ENCODE measurements at regions not wholly inside any gene's neighbourhood (a gene's known extent, or its start where the extent isn't known, plus 50 kb on each side); places are given as distances from the start of the nearest gene placed in this dataset.

DNA sequence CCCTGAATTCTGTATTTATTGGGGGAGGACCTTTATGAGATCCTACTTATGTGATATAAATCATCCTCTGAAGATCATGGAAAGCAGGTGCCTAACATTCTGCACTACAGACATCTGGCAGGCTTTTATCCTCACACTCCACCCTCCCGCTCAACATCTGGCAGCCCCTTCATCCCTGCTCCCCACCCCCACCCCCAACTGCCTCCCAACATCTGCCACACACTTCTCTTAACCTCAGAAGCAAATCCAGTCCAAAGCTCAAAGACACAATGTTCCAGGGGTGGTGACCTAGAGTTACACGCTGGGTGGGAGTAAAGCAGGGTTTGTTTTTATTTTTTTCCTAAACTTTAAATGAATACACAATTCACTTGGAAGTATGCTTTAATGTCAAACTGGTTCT, 184.5 kb upstream of the ATP11B start:
- DNase-seq = no peak
- in situ Hi-C loops (cut with MboI; ENCODE audit: low pct_unique_long_range_greater_than_20kb, low sequenced_read_pairs) = no loop called here

DNA sequence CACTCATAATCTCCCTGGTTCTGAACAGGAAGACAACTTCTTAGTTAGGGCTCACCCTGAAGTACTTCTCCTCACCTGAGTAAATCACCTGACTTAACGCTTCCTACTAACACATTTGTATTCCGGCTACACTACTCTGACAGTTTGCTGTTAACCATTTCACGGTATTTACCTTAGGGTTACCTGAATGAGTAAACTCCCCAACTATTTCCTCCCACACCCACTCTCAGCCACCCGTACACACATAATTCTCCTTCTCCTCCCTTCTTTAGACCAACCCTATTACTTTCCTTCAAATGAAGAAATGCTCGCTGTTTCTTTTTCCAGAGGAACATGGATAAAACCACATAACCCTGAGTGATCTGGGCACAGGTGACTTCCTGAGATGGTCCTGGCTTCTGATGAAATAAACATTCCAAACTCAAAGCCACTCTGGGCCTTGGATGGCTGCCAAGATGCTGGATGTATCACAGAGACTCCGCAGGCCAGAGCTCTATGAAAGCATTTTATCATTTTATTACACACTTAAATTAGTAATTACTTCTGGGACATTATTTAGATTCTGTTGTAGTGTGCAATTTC, 183.6 kb upstream of the ATP11B start:
- DNase-seq = no peak
- in situ Hi-C loops (cut with MboI; ENCODE audit: low pct_unique_long_range_greater_than_20kb, low sequenced_read_pairs) = no loop called here

DNA sequence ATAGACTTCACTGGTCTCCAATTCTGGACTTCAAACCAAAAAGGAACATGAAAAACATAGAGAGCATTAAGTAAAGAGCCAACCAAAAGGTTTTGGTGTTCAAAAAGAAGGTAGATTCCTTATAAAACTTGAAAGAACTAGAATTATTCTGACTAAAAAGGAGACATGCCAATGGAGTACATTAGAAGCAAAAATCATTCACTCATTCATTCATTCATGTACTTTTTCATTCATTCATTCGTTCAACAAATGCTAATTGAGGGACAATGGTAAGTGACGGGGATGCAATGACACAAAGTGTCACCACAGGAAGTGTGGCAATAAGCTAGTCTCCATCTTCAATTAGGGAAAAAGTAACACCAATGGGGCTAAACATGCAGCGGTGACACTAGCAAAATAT, 181.0 kb upstream of the ATP11B start:
- in situ Hi-C loops (cut with MboI; ENCODE audit: low pct_unique_long_range_greater_than_20kb, low sequenced_read_pairs) = no loop called here
- DNase-seq = no peak

DNA sequence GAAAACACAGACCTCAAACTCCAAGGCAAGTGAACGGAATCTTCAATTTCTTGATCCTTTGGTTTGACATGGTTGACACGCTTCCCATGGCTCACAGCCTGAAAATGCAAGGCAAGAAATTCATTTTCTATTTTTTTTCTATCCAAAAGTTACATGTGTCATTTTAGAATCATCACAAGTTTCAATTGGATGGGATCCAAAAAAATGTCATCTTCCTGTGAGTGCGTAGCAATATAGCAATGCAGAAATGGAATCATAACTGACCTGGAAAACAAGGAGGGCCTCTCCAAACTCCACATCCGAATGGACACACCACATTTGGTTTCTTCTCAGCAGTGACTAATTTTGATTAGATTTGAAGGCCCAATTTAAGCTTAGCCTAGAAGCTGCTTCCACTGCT, 175.8 kb upstream of the ATP11B start:
- in situ Hi-C loops (cut with MboI; ENCODE audit: low pct_unique_long_range_greater_than_20kb, low sequenced_read_pairs) = no loop called here

DNA sequence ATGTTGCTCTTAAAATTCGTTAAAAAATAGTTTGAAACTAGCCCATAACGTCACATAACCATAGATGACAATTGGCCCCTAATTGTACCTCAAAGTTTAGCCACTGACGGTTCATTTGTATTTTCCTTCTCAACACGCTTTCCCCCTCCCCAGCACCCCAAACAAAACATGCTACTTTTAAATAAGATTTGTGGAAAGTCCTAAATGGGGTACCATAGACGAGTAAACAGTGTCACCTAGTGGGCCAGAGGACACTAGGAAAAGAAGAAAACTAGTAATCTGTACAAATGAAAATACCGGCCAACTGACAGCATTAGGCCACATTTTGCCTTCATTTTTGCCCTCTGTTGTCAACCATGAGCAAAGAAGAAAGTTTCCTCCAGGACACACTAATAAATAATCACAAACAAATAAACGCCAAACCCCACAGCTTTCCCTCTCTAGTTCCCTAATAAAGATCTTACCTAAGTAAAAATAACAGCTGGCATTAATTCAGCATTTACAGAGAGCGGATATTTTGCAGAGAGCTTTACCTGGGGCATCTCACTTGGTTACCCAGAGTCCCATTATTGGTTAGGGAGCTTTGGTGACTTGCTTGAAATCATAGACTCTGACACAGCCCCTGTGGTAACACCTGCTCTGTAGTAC, 175.1 kb upstream of the ATP11B start:
- in situ Hi-C loops (cut with MboI; ENCODE audit: low pct_unique_long_range_greater_than_20kb, low sequenced_read_pairs) = no loop called here
- peak; percentile 15 for DNase-seq

More for the DNA sequence above, 175.8 kb upstream of the ATP11B start:
- DNase-seq = no peak

DNA sequence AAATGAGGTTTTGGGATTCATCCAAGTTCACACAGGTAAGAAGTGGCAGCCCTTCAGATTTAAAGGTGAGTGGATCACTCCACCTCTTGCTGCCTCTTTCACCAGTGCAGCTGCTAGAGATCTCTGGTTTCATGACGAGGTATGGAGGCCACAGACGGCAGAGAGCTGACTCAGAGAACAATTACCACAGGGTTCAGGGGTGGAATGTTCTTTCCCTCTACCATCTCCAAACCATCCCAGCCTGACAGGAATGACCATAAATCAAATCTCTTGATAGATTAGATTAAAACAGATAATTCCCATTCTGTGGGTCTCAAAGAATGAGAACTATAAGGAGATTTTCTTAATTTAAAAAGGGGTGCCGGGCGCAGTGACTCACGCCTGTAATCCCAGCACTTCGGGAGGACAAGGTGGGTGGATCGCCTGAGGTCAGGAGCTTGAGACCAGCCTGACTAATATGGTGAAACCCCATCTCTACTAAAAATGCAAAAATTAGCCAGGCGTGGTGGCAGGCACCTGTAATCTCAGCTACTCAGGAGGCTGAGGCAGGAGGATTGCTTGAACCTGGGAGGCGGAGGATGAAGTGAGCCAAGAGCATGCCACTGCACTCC, 174.2 kb upstream of the ATP11B start:
- in situ Hi-C loops (cut with MboI; ENCODE audit: low pct_unique_long_range_greater_than_20kb, low sequenced_read_pairs) = no loop called here
- DNase-seq = no peak

DNA sequence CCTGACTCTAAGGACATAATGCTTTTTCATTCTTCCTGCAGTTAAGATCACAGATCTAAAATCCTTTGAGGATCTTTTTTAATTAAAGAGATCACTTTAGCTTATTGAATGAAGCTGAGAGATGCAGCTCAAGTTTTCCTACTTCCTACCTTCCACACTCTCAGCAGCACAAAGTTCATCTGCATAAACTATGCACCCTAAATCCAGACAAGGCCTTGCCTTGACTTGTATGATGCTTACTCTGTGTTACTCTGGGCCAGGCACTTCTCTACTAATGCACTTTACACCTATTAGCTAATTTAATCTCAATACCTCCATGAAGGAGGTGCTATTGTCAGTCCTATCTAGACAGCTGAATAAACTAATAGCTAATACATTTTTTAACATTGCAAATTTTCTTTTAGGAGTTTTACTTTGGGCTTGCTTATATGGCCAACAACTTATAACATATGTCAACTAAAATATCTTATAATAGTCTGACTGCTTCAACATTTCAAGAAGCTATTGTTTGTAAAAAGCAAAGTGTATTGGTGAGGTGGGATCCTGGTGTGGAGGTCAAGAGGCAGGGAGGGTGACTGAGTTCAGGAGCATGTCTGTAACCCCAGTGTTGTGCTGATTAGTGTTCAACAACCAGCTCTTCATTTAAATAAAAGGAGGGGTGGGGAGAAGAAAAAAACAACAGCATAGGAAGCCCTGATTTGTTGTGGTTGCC, 172.4 kb upstream of the ATP11B start:
- no peak for DNase-seq
- in situ Hi-C loops (cut with MboI; ENCODE audit: low pct_unique_long_range_greater_than_20kb, low sequenced_read_pairs) = no loop called here

DNA sequence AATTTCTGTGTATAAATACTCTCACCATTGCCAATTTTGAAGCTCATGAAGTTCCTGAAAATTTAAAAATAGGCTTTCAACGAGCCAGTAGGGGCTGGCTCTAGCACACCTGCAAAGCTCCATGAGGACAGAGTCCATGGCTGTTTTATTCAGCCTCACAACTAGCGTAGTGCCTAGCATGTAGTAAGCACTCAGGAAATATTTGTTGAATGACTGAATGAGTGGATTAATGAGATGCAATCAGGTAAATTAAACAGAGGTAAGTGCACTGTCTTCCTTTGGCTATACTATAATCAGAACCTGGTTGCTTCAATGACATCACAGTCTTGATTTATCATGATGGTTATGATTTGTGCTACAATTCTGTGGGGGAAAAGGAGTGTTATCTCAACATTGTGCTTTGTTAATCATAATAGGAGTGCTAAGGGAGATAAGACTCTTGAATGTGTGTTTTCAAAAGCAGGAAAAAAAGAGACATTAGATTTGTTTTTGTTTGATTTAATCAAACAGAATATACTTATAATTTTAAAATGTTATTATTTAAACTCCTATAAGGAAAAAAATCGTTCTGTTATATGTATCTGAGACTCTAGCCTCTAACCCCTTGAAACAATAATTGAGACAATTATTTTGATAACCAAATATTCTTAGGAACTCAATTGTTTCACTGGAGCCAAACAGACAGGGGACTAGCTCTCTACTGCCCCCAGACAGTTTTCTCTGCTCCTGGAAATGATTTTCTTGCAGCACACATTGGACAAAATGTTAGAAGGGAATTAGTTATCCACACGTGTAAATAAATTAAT, 171.7 kb upstream of the ATP11B start:
- DNase-seq = no peak
- in situ Hi-C loops (cut with MboI; ENCODE audit: low pct_unique_long_range_greater_than_20kb, low sequenced_read_pairs) = no loop called here

DNA sequence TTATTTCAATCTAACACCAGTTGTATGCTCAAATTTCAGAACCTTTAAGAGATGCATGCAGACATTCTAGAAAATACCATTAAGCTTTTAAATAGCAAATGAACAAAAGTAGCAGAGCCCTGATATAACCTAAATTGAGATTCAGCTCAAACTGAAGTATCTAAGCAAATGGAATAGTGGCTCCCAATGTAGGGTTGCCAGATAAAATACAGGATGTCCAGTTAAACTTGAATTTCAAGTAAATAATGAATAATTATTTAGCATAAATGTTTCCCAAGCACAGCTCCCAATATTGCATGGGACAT, 171.1 kb upstream of the ATP11B start:
- DNase-seq = no peak
- in situ Hi-C loops (cut with MboI; ENCODE audit: low pct_unique_long_range_greater_than_20kb, low sequenced_read_pairs) = no loop called here

DNA sequence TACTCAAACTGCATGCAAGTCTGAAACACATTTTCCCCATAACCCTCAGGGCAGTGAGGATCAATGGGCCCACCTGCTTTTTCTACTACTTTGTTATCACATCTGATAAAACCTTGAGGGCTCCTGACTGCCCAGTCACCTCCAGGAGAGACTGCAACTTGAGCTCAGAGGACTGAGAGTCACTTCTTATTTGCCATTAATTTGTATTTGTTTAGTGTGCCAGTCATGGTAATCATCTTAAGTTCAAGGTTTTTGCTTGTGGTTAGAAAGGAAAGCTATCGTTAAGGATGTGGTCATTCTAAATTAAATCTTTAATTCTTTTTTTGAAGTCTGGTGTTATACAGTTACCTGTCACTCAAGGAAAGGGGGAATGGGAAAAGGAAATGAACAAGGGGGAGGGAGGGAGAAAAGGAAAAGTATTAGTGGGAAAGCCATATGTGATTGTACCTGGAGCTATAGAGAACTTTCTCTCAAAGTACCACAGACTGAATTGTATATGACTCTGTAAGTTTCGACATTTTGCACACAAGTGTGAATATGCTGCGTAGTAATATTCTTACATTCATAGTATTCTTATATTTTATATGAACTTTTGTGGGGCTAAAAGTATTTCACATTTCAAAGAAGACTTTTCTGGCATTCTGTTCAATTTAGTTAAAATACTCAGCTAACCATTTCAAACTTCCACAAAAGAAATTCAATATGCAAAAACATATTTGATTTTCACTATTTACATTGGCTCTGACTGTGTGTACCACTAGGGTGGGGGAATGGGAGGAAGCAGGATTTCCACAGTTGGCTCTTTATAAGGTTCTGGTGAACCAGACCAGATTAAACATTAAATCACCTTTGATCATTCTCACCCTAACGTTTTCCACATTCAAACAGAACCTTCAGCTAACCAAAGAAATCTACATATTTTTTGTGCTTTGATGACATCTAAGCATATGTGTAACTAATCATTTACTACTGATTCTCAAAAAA, 166.5 kb upstream of the ATP11B start:
- in situ Hi-C loops (cut with MboI; ENCODE audit: low pct_unique_long_range_greater_than_20kb, low sequenced_read_pairs) = no loop called here
- no peak for DNase-seq

DNA sequence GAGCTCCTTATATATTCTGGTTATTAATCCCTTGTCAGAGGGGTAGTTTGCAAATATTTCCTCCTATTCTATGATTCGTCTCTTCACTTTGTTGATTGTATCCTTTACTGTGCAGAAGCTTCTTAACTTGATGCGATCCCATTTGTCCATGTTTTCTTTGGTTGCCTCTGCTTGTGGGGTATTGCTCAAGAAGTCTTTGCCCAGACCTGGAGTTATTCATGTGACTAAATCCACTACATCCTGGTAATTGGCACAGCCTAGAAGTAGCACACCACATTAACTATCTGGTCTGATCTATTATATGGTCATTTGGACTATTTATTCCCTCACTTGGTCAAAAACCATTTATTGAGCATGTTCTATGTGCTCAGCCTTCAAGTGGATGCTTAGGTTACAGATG, 164.8 kb upstream of the ATP11B start:
- no peak for DNase-seq

DNA sequence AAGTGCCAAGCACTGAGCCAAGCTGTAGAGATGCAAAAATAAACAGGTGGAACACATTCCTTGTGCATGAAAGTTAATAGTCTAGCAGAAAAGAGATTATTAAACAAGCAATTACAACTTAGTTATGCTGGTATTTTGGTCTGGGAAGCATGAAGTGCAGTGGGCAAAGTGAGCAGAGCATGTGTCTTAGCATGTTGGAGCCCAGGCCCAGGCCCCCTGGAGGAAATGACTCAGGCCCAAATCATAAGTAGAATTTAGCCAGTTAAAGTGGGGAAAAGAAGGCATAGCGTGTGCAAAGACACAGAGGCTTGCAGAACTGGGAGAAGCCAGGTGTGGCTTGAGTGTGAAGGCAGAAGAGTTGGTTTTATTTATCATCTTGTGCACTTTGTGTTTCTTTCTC, 163.8 kb upstream of the ATP11B start:
- DNase-seq = no peak

More for the DNA sequence above, 164.8 kb upstream of the ATP11B start:
- in situ Hi-C loops (cut with MboI; ENCODE audit: low pct_unique_long_range_greater_than_20kb, low sequenced_read_pairs) = no loop called here

DNA sequence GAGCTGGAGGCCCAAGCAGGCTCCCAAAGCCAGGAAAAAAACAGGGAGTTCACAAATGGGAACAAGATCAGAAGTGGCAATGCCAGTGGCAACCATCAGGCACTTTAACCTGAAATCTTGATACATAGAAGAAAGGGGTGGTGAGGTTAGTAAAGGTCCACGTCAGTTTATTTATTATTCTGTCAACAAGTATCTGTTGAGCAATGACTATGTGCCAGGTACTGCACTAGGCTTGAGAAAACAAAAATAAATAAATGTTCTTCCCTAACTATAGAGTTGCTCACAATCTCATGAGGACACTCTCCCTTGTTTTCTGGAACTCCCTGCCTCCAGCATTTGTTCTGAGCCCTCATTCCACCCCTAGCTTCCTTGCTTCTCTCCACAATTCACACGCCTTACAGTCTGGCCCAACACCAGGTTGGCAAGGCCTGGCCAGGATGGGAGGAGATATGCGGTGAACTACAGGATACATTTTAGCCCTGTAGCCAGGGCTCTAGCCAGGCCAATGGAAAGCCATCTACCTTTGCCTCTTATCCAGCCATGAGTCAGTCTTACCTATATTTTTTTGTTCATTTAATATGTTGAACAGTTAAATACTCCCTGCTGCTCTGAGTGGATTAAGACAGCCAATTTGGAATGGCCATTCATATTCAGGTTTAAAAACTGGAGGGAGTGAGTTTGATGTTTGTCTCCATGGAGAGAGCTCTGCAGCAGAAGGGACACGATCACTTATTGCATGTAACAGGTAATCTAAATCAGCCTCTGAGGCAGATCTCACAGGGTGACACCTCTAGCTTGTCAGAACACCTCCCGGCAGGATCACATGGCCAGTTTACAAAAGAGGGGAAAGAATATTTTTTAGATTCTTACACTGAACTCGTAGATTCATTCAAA, 161.9 kb upstream of the ATP11B start:
- in situ Hi-C loops (cut with MboI; ENCODE audit: low pct_unique_long_range_greater_than_20kb, low sequenced_read_pairs) = no loop called here

More for the DNA sequence above, 163.8 kb upstream of the ATP11B start:
- in situ Hi-C loops (cut with MboI; ENCODE audit: low pct_unique_long_range_greater_than_20kb, low sequenced_read_pairs) = no loop called here

DNA sequence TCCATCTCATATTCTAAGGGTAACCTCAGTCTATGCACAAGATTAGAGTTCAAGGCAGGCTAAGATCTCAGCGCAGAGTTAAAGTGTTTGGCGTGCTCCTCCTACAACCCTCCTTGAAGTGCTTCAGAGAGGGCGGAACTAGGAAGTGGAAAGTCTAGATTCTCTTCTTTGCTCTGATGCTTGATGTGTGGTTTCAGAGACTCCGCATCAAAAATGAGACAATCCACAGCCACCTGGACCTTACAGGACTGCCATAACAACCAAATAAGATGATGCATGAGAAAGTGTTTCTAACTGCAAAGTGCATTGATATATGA, 161.3 kb upstream of the ATP11B start:
- no peak for DNase-seq
- in situ Hi-C loops (cut with MboI; ENCODE audit: low pct_unique_long_range_greater_than_20kb, low sequenced_read_pairs) = no loop called here

More for the DNA sequence above, 161.9 kb upstream of the ATP11B start:
- DNase-seq = no peak

DNA sequence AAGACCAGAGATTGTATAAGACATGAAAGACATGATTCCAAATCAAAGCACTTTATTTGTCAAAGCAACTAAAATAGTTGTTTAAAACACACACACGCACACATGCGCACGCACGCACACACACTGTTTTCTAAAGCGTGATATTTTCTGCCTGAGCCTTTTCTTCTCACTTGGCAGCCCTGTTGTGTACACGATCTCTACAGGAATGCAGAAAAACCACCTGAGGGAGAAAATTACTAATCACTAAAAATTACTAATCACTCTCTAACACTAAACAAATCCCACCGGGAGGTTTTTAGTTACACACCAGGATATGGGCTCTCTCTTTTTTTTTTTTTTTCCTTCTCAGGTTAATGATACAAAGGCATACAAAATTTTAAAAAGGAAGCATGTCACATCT, 160.1 kb upstream of the ATP11B start:
- in situ Hi-C loops (cut with MboI; ENCODE audit: low pct_unique_long_range_greater_than_20kb, low sequenced_read_pairs) = no loop called here
- DNase-seq = no peak

DNA sequence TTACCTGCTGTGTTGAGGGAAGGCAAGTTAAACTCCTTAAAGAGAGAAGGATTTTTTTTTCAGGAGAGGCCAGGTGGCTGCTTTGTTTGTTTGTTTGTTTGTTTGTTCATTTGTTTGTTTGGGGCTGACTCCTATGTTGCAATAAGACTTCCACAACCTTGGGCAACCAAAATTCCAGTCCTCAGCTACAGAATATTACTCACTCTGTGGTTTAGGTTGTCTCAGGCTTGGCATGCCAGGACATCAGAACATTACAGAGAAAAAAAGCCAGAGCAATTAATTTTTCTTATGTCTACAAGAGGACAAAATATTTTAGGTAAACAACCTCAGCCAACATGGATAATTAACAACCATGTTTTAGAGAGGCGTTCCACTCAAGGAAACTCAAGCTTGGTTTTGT, 156.7 kb upstream of the ATP11B start:
- no peak for DNase-seq
- in situ Hi-C loops (cut with MboI; ENCODE audit: low pct_unique_long_range_greater_than_20kb, low sequenced_read_pairs) = no loop called here

DNA sequence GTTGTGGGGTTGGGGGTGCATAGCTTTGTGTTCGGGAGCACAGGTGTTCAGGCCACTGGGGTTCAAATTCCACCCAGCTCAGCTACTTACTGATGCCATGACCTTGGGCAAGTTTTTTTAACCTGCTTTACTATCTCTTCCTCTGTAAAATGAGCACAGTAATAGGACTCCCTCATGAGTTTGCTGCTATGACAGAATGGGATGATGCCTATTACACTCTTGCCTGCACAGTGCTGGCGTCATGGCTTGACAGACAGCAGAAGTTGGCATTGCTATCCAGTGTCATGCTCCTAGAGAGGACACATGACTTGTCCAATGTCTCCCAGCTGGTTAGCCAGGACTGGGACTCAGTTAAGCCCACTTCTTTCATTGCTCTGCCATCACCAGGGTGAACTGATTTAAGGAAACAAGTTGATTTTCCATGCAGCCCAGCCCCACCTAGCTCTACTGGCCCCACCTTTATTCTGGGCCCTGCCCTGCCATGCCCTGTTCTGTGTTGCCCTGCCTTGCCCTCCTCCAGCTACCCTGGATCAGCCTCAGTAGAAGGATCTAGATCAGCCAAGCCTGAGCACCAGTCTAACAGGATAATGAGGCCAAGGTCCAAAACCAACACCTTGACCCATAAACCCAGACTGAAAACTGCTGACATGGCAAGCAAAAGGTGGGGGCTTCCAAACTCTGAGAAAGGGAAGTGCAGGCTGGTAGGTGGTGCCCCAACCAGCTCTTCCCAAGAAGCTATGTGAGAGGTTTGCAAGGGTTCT, 155.8 kb upstream of the ATP11B start:
- in situ Hi-C loops (cut with MboI; ENCODE audit: low pct_unique_long_range_greater_than_20kb, low sequenced_read_pairs) = no loop called here
- DNase-seq = no peak

All from KBM-7 (cell line).